GM23338 (cell line): ENCODE measurements at regions not wholly inside any gene's neighbourhood (a gene's known extent, or its start where the extent isn't known, plus 50 kb on each side); places are given as distances from the start of the nearest gene placed in this dataset.

ENCODE experiments used
- ATAC-seq: fragments of 200-7000 bp; cut with Tn5 transposase; 3 replicates; pipeline ENCODE4 v1.9.1; 2020
- DNase-seq: peaks from one replicate; pipeline ENCODE4 v3.0.0-alpha.2; 2015; ENCODE audit warnings: low spot score
- H2AFZ ChIP-seq: fragments of 200-600 bp; sonication (generic); 2 replicates; pipeline ENCODE4 v1.8.0; 2016; ENCODE audit warnings: antibody characterized with exemption, mild to moderate bottlenecking, moderate library complexity
- H3F3A ChIP-seq: fragments of 200-600 bp; sonication (generic); replicated peaks from 2 replicates; pipeline ENCODE4 v1.8.0; 2017; ENCODE audit warnings: antibody characterized with exemption, mixed run types, low read depth
- H3K27ac ChIP-seq: fragments of 200-600 bp; sonication (generic); 2 replicates; pipeline ENCODE4 v1.6.1; 2016; ENCODE audit warnings: low read depth
- H3K27me3 ChIP-seq: fragments of 200-600 bp; sonication (generic); 2 replicates; pipeline ENCODE4 v1.8.0; 2016; ENCODE audit warnings: mild to moderate bottlenecking, mixed run types, moderate library complexity; ENCODE audit not compliant: insufficient read depth
- H3K36me3 ChIP-seq: fragments of 200-600 bp; sonication (generic); 2 replicates; pipeline ENCODE4 v1.8.0; 2016; ENCODE audit warnings: mild to moderate bottlenecking; ENCODE audit not compliant: insufficient read depth
- H3K4me1 ChIP-seq: fragments of 200-600 bp; sonication (generic); 2 replicates; pipeline ENCODE4 v1.8.0; 2016; ENCODE audit warnings: mild to moderate bottlenecking, moderate library complexity; ENCODE audit not compliant: insufficient read depth
- H3K4me2 ChIP-seq: fragments of 200-600 bp; sonication (generic); 2 replicates; pipeline ENCODE4 v1.7.1; 2017; ENCODE audit warnings: mixed run types
- H3K4me3 ChIP-seq: fragments of 200-600 bp; sonication (generic); 2 replicates; pipeline ENCODE4 v1.6.1; 2016; ENCODE audit warnings: mixed run types
- H3K79me2 ChIP-seq: fragments of 200-600 bp; sonication (generic); replicated peaks from 2 replicates; pipeline ENCODE4 v1.8.0; 2017; ENCODE audit warnings: mild to moderate bottlenecking; ENCODE audit not compliant: insufficient read depth
- H3K9me2 ChIP-seq: fragments of 200-600 bp; sonication (generic); 2 replicates; pipeline ENCODE4 v1.8.0; 2017; ENCODE audit not compliant: insufficient read depth
- H4K20me1 ChIP-seq: fragments of 200-600 bp; sonication (generic); replicated peaks from 2 replicates; pipeline ENCODE4 v1.8.0; 2017; ENCODE audit warnings: mild to moderate bottlenecking; ENCODE audit not compliant: insufficient read depth
- H3K27ac Mint-ChIP-seq: 2 replicates; pipeline ENCODE4 v1.8.0; 2020; ENCODE audit warnings: inconsistent platforms, mild to moderate bottlenecking, moderate library complexity, mixed read lengths
- H3K27me3 Mint-ChIP-seq: 3 replicates; pipeline ENCODE4 v1.8.0; 2022; ENCODE audit warnings: low read depth, mild to moderate bottlenecking, moderate library complexity, mixed read lengths, inconsistent platforms; ENCODE audit not compliant: insufficient read depth, poor library complexity
- H3K36me3 Mint-ChIP-seq: 3 replicates; pipeline ENCODE4 v1.8.0; 2021; ENCODE audit warnings: low read depth, mild to moderate bottlenecking, inconsistent platforms, moderate library complexity, mixed read lengths
- H3K4me1 Mint-ChIP-seq: 3 replicates; pipeline ENCODE4 v1.8.0; 2020; ENCODE audit warnings: mild to moderate bottlenecking, inconsistent platforms, mixed read lengths
- H3K4me3 Mint-ChIP-seq: 3 replicates; pipeline ENCODE4 v1.8.0; 2021; ENCODE audit warnings: moderate library complexity, mild to moderate bottlenecking, inconsistent platforms, mixed read lengths
- H3K9me3 Mint-ChIP-seq: 3 replicates; pipeline ENCODE4 v1.8.0; 2020; ENCODE audit warnings: moderate library complexity, mild to moderate bottlenecking, inconsistent platforms, mixed read lengths
- CREB1 ChIP-seq: fragments of 250-450 bp; sonication (Bioruptor Pico); IDR thresholded peaks from 2 replicates; pipeline ENCODE4 v1.5.0; 2020; ENCODE audit warnings: low read depth, mild to moderate bottlenecking, moderate library complexity
- EZH2 ChIP-seq: fragments of 200-600 bp; sonication (generic); IDR thresholded peaks from one replicate; pipeline ENCODE4 v1.8.0; 2017; ENCODE audit warnings: antibody characterized with exemption, mild to moderate bottlenecking, low read depth; ENCODE audit not compliant: unreplicated experiment
- EZH2phosphoT487 ChIP-seq: fragments of 200-600 bp; sonication (generic); IDR thresholded peaks from one replicate; pipeline ENCODE4 v1.8.1; 2018; ENCODE audit warnings: antibody characterized with exemption; ENCODE audit not compliant: unreplicated experiment
- JUNB ChIP-seq: IDR thresholded peaks from one replicate; pipeline ENCODE4 v1.6.1; 2016; ENCODE audit warnings: antibody characterized with exemption; ENCODE audit not compliant: unreplicated experiment
- NANOG ChIP-seq: IDR thresholded peaks from 2 replicates; pipeline ENCODE4 v1.6.1; 2016; ENCODE audit warnings: antibody characterized with exemption, borderline replicate concordance
- POLR2AphosphoS5 ChIP-seq: IDR thresholded peaks from 2 replicates; pipeline ENCODE4 v1.6.1; 2016; ENCODE audit warnings: antibody characterized with exemption, low read depth
- STAT1 ChIP-seq: IDR thresholded peaks from one replicate; pipeline ENCODE4 v1.6.1; 2016; ENCODE audit warnings: antibody characterized with exemption; ENCODE audit not compliant: unreplicated experiment
- ZNF331 ChIP-seq: fragments of 250-450 bp; sonication (Bioruptor Pico); IDR thresholded peaks from 2 replicates; pipeline ENCODE4 v1.5.0; 2020; ENCODE audit warnings: low read depth, mild to moderate bottlenecking, moderate library complexity
- TF ChIP-seq, protein P1 (sequence below): IDR thresholded peaks from one replicate; pipeline ENCODE4 v1.6.1; 2018; ENCODE audit warnings: antibody characterized with exemption; ENCODE audit not compliant: unreplicated experiment
- TF ChIP-seq, protein P2 (sequence below): fragments of 250-450 bp; sonication (Bioruptor Pico); IDR thresholded peaks from 2 replicates; pipeline ENCODE4 v1.5.0; 2020; ENCODE audit warnings: mild to moderate bottlenecking, moderate library complexity

DNA sequence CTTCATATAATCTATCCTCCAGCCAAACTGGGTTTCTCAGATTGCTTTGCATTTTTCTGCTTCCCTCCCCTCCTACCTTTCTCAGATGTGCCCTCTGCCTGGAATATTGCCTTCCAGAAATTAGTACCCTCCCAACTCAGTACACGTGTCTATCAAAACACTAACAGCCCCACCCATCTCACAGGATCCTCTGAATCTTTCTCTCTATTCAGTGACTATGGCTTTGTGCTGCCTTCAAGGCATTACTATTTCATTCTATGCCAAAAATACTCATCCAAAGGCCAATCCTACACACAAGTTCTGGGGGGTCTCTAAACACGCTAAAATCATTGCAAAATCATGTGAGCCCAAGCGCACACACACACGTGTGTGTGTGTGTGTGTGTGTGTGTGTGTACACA, 58.4 kb downstream of the ZNF281 start (continued):
- TF ChIP-seq ZNF331 (CRISPR knock-in tag) (no peak), POLR2AphosphoS5 (no peak)

DNA sequence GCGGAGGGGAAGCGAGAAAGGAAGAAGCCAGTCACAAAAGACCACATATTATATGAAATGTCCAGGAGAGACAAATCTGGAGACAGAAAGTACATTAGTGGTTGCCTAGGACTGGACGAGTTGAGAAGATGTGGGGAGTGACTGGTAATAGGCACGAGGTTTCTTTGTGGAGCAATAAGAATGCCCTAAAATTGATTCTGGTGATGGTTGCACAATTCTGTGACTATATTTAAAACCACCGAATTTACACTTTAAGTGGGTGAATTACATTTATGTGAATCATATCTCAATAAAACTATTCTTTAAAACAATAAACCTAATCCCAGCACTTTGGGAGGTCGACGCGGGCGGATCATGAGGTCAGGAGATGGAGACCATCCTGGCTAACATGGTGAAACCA, 63.1 kb downstream of the ZNF281 start:
- no peak for DNase-seq
- Mint-ChIP-seq H3K4me1 (peaks cover 13% of the 10 kb centered on the region), H3K36me3 (no peaks in the 10 kb centered on the region), H3K27ac (no peak overlapping the region), H3K9me3 (no peaks in the 10 kb centered on the region), H3K27me3 (no peaks in the 10 kb centered on the region), H3K4me3 (no peak overlapping the region)
- TF ChIP-seq EZH2phosphoT487 (no peak), NANOG (no peak), ZNF331 (CRISPR knock-in tag) (no peak), CREB1 (CRISPR knock-in tag) (no peak), EZH2 (no peak), STAT1 (no peak), JUNB (no peak)
- TF ChIP-seq, protein P1, sequence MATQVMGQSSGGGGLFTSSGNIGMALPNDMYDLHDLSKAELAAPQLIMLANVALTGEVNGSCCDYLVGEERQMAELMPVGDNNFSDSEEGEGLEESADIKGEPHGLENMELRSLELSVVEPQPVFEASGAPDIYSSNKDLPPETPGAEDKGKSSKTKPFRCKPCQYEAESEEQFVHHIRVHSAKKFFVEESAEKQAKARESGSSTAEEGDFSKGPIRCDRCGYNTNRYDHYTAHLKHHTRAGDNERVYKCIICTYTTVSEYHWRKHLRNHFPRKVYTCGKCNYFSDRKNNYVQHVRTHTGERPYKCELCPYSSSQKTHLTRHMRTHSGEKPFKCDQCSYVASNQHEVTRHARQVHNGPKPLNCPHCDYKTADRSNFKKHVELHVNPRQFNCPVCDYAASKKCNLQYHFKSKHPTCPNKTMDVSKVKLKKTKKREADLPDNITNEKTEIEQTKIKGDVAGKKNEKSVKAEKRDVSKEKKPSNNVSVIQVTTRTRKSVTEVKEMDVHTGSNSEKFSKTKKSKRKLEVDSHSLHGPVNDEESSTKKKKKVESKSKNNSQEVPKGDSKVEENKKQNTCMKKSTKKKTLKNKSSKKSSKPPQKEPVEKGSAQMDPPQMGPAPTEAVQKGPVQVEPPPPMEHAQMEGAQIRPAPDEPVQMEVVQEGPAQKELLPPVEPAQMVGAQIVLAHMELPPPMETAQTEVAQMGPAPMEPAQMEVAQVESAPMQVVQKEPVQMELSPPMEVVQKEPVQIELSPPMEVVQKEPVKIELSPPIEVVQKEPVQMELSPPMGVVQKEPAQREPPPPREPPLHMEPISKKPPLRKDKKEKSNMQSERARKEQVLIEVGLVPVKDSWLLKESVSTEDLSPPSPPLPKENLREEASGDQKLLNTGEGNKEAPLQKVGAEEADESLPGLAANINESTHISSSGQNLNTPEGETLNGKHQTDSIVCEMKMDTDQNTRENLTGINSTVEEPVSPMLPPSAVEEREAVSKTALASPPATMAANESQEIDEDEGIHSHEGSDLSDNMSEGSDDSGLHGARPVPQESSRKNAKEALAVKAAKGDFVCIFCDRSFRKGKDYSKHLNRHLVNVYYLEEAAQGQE: no peak
- TF ChIP-seq, protein P2, sequence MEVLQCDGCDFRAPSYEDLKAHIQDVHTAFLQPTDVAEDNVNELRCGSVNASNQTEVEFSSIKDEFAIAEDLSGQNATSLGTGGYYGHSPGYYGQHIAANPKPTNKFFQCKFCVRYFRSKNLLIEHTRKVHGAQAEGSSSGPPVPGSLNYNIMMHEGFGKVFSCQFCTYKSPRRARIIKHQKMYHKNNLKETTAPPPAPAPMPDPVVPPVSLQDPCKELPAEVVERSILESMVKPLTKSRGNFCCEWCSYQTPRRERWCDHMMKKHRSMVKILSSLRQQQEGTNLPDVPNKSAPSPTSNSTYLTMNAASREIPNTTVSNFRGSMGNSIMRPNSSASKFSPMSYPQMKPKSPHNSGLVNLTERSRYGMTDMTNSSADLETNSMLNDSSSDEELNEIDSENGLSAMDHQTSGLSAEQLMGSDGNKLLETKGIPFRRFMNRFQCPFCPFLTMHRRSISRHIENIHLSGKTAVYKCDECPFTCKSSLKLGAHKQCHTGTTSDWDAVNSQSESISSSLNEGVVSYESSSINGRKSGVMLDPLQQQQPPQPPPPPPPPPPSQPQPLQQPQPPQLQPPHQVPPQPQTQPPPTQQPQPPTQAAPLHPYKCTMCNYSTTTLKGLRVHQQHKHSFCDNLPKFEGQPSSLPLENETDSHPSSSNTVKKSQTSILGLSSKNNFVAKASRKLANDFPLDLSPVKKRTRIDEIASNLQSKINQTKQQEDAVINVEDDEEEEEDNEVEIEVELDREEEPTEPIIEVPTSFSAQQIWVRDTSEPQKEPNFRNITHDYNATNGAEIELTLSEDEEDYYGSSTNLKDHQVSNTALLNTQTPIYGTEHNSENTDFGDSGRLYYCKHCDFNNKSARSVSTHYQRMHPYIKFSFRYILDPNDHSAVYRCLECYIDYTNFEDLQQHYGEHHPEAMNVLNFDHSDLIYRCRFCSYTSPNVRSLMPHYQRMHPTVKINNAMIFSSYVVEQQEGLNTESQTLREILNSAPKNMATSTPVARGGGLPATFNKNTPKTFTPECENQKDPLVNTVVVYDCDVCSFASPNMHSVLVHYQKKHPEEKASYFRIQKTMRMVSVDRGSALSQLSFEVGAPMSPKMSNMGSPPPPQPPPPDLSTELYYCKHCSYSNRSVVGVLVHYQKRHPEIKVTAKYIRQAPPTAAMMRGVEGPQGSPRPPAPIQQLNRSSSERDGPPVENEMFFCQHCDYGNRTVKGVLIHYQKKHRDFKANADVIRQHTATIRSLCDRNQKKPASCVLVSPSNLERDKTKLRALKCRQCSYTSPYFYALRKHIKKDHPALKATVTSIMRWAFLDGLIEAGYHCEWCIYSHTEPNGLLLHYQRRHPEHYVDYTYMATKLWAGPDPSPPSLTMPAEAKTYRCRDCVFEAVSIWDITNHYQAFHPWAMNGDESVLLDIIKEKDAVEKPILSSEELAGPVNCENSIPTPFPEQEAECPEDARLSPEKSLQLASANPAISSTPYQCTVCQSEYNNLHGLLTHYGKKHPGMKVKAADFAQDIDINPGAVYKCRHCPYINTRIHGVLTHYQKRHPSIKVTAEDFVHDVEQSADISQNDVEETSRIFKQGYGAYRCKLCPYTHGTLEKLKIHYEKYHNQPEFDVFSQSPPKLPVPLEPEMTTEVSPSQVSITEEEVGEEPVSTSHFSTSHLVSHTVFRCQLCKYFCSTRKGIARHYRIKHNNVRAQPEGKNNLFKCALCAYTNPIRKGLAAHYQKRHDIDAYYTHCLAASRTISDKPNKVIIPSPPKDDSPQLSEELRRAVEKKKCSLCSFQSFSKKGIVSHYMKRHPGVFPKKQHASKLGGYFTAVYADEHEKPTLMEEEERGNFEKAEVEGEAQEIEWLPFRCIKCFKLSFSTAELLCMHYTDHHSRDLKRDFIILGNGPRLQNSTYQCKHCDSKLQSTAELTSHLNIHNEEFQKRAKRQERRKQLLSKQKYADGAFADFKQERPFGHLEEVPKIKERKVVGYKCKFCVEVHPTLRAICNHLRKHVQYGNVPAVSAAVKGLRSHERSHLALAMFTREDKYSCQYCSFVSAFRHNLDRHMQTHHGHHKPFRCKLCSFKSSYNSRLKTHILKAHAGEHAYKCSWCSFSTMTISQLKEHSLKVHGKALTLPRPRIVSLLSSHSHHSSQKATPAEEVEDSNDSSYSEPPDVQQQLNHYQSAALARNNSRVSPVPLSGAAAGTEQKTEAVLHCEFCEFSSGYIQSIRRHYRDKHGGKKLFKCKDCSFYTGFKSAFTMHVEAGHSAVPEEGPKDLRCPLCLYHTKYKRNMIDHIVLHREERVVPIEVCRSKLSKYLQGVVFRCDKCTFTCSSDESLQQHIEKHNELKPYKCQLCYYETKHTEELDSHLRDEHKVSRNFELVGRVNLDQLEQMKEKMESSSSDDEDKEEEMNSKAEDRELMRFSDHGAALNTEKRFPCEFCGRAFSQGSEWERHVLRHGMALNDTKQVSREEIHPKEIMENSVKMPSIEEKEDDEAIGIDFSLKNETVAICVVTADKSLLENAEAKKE (CRISPR knock-in tag): no peak
- Histone ChIP-seq H3K27me3 (no peaks in the 10 kb centered on the region), H3K79me2 (no peaks in the 10 kb centered on the region), H3K4me2 (no peak overlapping the region), H3K4me3 (no peak overlapping the region), H4K20me1 (no peaks in the 10 kb centered on the region), H3K9me2 (no peaks in the 10 kb centered on the region), H3K36me3 (no peaks in the 10 kb centered on the region), H3K4me1 (no peaks in the 10 kb centered on the region; the same call in 1 of the 2 replicates), H3F3A (no peaks in the 10 kb centered on the region), H2AFZ (no peak overlapping the region), H3K27ac (no peak overlapping the region)
- no peak for ATAC-seq
